NCI-H748 (cell line): ENCODE measurements at regions not wholly inside any gene's neighbourhood (a gene's known extent, or its start where the extent isn't known, plus 50 kb on each side); places are given as distances from the start of the nearest gene placed in this dataset.
"Not testable (repeated sequence)": the region's sequence is repeated elsewhere in the genome, so short reads cannot be mapped to it uniquely, and the experiment has no call there.

ENCODE experiments used
- DNase-seq: peaks from one replicate; lab custom pipeline; 2025; ENCODE audit not compliant: unreplicated experiment; lab: John Stamatoyannopoulos, UW

DNA sequence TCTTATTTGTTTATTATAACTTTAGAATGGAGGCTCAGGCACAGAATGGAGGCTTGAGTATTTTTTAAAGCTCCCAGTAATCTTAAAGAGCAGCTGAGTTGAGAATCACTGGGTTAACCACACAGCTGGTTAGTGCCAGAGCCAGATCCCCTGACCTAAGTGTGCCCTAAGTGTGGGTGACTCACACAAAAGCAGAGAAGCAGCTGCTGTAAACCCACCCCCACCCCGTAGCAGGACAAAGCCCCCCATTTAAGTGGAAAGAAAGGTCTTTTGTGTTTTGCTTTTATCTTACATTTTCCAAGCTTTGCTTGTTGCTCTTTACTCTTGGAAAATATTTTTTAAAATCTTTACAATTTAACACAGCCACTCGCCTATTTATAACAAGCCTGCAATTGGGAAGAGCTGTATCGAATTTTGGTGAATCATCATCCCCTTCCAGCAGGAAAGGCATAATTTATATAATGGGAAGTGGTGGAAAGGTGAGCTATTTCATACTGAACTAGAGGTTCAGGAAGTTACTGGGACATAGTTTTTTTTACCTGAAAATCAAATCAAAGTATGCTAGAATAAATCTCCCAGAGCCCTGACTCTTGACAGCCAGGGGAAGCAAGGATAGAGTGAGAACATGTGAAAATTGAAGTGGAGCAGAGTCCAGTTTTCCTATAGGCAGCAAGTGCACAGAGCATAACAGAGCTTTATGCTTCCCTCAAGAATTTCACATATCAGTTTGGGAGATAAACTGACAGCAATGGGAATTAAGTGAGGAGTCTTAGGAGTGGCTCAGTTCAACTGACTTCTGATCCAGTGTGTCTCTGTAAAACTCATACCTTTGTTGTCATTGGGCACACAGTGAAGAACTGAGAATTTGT is 405.7 kb downstream of the AASDHPPT start:
- no peak for DNase-seq

DNA sequence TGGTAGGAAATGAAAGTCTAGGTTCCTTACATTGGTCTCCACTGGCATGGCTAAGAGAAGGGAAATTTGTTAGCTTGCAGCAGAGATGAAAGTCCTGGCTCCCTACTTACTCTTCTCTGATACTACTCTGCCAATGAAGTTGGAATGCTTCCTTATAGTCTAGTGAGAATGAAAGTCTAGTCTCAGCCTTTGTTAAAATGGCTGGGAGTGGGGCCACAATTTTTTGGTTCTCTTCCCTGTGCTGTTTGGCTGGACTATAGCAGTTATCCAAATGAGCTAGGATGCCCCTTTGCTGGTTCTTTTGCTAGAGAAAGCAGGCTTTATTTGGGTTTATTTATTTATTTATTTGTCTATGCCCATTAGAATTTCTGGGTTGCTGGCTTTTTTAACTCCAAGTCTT is 414.3 kb downstream of the AASDHPPT start:
- no peak for DNase-seq

DNA sequence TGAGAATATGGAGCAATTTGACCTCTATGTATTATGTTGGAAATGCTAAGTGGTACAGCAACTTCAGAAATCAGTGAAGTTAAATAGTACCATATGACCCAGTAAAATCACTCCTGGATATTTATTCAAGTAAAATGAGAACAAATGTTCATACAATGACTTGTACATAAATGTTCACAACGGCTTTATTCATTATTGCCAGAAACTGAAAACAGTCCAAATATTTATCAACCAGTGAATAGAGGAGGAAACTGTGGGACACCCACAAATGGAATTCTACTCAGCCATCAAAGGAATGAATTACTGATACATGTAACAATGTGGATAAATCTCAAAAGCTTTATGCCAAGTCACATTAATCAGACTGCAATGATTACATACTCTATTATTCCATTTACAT is 416.3 kb downstream of the AASDHPPT start:
- no peak for DNase-seq

DNA sequence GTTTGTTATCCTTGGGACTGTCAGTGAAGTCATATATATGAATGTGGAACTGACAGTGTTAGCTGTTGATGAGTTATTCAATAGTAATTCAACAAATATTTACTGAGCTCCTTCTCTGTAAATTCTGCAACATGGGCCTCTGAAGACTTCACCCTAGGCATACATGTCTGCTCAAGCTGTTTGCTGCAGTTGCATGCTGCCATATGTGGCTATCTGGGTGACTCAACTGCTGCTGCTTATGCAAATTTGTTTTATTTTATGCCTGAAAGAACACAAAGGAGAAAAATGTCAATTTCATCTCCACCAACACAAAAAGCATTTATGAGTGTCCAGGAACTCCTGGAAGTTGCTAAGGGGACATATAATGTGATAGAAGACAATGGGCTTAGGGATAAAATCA is 417.6 kb downstream of the AASDHPPT start:
- no peak for DNase-seq

DNA sequence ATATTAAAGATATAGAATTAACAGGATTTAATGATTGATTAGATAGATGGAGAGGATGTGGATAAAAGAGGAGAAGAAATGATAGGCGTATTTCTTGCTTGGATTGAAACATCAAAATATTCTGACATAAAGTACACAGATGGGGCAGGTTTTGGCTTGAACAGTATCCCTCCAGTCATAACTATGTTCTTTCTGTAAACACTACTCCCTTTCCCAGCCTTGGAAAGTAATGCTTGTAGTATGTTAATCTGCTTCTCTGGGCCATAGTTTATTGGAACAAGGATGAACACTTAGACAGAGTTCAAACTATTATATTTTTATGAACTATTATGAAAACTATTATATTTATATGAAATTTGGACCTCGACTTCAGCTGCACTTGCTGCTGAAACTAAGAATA is 419.2 kb downstream of the AASDHPPT start:
- DNase-seq: no peak

DNA sequence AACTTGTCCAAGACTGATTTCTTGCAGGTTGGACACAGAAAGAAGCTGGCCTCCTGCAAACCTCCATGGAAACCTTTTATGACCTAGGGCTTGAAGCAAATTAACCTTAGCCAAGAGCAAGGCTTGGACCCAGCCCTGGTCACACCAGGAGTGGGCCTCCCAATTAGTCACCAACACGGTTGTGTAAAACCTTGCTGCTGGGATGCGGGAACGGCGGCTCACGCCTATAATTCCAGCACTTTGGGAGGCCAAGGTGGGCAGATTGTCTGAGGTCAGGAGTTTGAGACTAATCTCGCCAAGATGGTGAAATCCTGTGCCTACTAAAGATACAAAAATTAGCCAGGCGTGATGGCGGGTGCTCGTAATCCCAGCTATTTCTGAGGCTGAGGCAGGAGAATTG is 419.9 kb downstream of the AASDHPPT start:
- DNase-seq: no peak

DNA sequence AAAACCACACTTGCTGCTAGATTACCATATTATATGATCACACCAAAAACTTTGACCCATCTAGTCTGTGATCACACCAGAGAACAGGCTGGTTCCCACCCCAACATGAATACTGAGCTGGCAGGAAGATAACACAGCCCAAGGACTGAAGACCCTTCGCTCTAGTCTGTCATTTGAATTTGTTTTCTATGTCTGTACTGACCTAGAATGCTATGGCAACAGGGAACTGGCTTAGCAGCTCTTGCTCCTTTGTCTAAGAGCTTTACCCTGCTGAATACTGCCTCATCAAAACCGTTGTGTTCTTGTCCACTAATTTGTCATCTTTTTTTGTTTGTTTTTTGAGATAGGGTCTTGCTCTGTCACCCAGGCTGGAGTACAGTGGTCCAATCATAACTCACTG is 420.4 kb downstream of the AASDHPPT start:
- DNase-seq: peak; percentile 56

DNA sequence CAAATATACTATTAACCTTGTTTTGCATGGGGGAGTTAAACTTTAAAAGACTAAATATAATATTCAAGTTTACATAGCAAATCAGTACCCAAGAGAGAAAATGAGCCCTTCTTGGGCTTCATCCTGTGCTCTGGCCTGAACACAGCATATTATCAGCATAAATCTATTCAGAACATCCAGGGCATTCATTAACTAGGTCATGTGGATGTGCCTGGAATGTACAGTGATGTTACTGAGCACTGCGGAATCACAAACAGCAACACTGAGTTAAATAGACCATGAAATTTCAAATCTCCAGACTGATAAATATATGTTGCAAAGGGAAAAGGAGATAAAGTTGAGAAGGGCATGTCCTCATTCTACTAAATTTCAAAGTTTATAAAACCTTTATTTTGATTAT is 426.4 kb downstream of the AASDHPPT start:
- no peak for DNase-seq

DNA sequence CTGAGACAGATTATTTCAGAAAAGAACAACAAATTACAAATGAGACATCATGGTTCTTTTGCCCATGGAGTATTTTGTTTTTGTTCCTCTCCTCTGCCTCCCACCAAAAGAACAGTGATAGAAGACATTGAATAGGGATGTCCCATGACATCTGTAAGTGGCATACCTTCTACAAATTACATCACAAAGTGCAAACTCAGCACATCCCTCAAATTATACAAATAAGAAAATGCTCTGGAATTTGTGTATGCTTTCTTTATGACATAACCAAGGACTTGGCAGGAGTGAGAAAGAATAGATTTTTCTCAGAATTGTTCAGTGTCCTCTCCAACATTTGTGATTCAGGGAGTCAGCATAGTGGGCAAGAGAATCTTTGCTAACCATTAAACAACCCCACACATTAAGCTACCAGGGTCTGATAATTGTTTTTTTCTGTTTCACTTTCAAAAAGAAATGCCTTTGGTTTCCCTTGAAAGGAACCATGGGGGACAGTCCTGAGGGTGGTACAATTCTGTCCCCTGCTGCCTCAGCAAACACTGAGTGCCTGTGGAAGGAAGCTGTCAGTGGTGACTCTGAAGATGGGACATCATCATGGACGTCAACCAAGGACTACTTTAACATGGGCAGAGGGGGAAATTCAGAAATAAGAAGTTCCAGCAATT is 430.3 kb downstream of the AASDHPPT start:
- DNase-seq: no peak

DNA sequence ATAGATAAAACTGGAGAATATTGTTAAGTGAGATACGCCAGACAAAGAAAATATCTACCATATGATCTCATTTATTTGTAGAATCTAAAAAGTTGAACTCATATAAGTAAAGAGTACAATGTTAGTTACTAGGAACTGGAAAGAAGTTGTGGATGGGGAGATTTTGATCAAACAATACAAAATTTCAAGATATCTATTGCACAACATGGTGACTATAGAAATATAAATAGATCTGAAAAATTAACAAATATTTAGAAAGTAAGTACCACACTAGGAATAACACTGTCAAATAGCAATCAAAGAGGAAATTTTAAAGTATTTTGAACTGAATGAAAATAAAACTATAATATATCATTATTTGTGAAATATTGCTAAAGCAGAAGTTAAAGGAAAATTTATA is 437.2 kb downstream of the AASDHPPT start:
- no peak for DNase-seq

DNA sequence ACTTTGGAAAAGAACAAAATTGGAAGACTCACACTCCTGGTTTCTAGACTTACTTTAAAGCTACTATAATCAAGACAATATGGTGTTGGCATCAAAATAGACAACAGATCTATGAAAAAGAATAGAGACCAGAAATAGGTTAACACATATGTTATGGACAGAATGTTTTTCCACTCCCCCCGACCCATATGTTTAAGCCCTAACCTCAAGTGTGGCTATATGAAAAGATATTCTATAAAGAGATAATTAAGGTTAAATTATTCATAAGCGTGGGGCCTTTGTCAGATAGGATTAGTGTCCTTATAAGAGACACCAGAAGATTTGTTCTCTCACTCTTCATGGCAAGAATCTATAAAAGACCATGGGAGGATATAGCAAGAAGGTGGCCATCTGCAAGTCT is 440.0 kb downstream of the AASDHPPT start:
- DNase-seq: no peak

DNA sequence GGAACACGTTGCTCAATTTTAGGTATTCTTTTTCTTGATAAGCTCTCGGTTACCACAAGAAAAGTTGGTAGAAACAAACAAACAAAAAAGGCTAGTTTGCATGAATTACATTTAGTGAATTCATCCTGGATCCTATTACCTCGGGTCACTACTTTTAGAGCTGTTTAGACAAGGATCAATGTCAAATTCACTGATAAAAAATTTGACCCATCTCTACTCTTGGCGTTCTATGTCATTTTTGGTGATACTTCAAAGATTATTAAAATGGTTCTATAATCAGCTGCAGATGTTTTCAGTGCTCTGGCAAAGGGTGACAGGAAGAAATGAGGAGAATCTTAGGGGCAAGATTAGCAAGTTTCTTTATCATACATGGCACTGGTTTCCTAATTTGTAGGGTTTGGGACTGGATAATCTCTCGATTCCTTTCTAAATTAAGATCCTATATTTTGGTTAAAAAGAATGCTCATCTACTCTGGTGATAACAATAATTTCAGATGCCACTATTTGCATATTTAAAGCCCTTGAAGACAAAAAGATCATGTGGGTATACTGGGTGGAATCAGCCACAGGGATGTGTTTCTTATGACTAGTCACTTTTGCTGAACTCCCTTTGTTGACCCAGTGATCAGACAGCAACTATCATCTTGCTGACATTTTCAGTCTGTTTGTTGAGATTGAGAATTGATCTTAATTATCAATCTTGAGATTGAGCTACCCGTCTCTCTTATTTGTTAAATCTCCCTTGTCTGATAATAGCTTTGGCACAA is 442.9 kb downstream of the AASDHPPT start:
- no peak for DNase-seq

DNA sequence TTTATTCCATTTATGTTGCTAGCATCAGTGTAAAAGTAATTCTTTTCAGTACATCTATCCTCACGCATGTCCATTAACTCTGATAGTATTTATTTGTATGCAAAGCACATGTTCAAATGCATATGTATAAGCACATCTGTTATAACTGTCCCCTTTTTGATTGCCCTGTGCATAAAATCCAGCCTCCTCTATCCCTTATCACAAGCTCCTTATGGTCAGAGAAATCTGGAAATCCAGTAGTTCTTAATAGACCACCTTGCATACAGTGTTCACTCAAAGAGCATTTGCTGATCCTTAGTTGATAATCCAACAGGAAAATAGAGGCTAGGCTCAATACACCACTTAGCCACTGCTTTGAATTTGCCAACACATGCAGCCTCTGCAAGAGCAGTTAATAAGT is 443.5 kb downstream of the AASDHPPT start:
- no peak for DNase-seq

DNA sequence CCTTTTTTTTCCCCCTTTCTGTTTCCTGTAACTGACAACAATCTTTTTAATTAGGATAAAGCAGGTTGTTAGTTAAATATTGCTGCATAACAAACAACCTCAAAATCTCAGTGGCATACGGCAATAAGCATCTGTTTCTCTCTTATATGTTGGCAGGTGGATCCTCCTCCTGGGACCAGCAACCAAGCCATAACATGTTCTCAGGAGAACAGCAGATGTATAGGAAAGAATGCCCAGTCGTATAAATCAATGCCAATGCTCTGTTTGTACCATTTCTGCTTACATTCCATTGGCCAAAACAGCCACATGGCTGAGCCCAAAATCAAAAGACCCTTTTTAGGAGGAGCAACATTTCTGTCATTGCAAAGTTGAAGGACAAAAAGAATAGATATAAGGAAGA is 445.7 kb downstream of the AASDHPPT start:
- no peak for DNase-seq

DNA sequence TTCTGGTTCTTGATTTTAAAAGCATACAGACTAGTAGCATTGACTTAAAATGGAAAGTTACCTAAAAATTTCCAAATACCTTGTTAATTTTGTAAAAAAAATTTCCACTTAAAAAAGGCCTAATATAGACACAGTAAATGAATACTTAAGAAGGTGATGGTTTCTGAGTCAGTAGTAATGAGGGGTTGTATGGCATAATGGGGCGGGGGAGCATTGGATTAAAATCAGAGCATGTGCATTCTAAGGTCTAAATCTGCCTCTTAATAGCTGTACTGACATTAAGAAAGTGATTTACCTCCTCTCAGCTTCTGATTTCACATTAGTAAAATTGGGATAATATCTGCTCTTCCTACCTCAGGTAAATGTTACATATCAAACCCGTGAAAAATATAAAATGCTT is 446.5 kb downstream of the AASDHPPT start:
- DNase-seq: no peak

DNA sequence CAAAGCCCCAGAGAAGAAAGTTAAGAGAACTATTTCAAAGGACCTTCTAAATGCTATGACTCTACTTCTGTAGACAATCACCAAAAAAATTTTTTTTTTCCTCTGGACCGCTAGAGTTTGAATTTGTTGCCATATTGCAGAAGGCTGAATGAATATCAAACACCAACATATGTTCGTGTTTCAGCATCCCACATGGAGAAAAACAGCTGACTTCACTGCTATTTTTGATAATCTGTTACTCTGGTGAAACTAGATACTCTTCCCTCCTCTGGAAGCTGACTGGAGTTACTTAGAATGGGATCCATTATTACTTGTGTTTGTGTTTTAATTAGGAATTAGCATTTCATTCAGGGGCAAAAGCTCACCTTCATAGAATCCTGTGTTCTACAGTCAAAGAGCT is 447.0 kb downstream of the AASDHPPT start:
- DNase-seq: no peak

DNA sequence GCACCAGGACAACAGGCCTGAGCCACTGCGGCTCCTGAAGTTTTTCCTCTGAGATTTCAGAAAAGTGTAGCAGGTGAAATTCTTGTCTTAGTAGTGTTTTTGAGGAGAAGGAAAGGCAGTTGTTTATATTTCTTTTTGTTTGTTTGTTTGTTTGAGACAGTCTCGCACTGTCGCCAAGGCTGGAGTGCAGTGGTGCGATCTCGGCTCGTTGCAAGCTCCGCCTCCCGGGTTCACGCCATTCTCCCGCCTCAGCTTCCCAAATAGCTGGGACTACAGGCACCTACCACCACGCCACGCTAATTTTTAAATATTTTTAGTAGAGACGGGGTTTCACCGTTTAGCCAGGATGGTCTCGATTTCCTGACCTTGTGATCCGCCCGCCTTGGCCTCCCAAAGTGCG is 454.2 kb downstream of the AASDHPPT start:
- DNase-seq: not testable (repeated sequence)

DNA sequence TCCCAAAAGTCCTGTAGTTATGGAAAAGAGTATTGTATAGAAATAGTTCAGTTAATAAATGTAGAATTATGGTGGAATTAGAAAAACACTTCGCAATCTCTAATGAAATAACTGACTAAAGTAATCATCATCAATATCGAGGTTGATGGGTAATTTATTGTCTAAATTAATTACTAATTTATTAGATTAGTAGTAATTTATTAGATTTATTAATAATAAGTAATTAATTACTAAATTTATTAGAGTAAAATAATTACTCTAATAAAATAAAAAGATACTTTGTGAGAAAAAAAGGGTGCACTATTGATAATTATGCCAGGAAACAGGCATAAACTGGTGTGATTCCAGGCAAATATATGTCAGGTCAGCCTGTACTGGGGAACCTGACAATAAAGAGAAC is 455.6 kb downstream of the AASDHPPT start:
- DNase-seq: no peak

DNA sequence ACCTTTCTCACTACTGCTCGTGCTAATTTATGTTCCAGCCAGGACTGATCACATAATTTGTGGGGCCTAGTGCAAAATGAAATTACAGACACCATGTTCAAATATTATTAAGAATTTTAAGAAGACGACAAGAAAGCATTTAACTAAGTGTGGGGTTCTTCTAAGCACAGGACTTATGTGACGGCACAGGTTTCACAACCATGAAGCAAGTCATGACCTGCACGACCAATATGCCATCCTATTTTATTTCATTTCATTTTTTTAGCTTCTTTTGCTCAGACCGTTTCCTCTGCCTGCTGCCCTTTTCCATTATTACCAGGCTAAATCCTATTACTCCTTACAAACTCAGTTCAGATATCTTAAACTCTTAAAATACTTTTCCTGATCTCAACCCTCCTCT is 462.5 kb downstream of the AASDHPPT start:
- no peak for DNase-seq

DNA sequence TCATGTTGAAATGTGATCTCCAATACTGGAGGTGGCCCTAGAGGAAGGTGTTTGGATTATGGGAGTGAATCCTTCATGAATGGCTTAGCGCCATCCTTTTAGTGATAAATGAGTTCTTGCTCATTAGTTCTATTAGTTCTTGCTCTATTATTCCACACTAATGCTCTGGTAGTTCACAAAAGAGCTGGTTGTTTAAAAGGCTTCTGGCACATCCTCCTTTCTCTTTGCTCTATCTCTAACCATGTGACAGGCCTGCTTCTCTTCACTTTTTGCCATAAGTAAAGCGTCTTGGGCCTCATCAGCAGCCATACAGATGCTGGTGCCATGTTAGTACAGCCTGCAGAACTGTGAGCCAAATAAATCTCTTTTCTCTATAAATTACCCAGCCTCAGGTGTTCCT is 469.9 kb downstream of the GUCY1A2 start:
- no peak for DNase-seq

DNA sequence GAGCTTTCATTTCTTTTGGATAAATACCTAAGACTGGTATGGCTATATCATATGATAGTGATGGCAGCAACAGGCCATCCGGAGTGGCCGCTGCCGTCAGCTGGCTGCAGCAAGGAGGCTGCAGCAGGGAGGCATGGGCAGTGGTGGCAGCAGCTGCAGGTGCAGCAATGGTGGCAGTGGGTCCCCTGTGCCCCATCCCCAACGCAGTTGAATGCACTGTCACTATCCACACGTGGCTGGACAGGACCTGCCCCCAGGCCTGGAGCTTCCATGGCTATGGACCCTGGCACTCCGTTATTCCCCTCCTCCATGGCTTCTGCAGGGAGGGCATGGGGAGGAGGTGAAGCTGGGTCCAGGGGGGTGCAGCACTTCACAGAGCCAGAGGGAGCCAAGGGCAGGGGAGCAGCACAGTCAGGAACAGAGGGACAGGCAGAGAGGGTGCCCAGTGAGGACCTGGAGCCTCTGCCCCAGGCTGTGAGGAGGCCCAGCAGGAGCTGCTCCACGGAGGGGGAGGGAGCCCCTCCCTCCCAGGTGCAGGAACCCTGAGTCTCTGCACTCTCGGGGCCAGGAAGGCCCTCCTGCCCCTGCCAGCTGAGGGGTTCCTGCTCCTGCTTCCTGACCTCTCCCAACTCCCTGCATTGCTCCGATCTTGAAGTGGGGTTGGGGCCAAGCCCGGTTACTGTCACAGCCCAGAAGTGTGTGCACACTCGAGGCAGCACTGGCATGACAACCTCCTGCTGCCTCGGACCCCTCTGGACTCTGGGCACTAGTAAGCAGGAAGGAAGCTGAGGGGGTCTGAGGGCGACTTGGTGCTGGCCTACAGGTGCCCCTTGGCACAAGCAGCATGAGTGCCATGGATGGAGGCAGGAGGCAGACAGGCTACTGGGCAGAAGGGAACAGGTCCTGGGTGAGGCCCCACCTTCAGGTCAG is 466.3 kb downstream of the GUCY1A2 start:
- DNase-seq: no peak
